ENCODE measurements at regions not wholly inside any gene's neighbourhood (a gene's known extent, or its start where the extent isn't known, plus 50 kb on each side); places are given as distances from the start of the nearest gene placed in this dataset.

- TF ChIP-seq CTCF (conservative IDR thresholded peaks at IDR 0.05; ENCODE audit: low read depth, low read length) = no peak
- no peak for TF ChIP-seq EZH2 (IDR thresholded peaks at IDR 0.05; ENCODE audit: low read length, unreplicated experiment)
These were observed 593.4 kb downstream of the UTRN start for GRCh38 chr6:144878577-144878976.

Data from PC-3 (cell line).